HUES6 (cell line): ENCODE measurements at regions not wholly inside any gene's neighbourhood (a gene's known extent, or its start where the extent isn't known, plus 50 kb on each side); places are given as distances from the start of the nearest gene placed in this dataset.
"Not testable (repeated sequence)": the region's sequence is repeated elsewhere in the genome, so short reads cannot be mapped to it uniquely, and the experiment has no call there.

Source experiments
- H3K27ac ChIP-seq: 2 replicates; pipeline ENCODE4 v1.7.0; 2013; ENCODE audit warnings: low read depth, mild to moderate bottlenecking, low read length, inconsistent platforms
- H3K27me3 ChIP-seq: 2 replicates; pipeline ENCODE4 v1.6.1; 2013; ENCODE audit warnings: low read length; ENCODE audit not compliant: control insufficient read depth, insufficient read depth
- H3K36me3 ChIP-seq: 2 replicates; pipeline ENCODE4 v1.6.1; 2013; ENCODE audit warnings: low read length; ENCODE audit not compliant: control insufficient read depth, insufficient read depth
- H3K4me1 ChIP-seq: 2 replicates; pipeline ENCODE4 v1.6.1; 2013; ENCODE audit warnings: low read length; ENCODE audit not compliant: control insufficient read depth, insufficient read depth
- H3K4me3 ChIP-seq: 2 replicates; pipeline ENCODE4 v1.5.1; 2013; ENCODE audit warnings: low read depth, low read length
- H3K9ac ChIP-seq: one replicate; pipeline ENCODE4 v1.6.1; 2013; ENCODE audit warnings: mild to moderate bottlenecking, low read length
- H3K9me3 ChIP-seq: 2 replicates; pipeline ENCODE4 v1.6.1; 2013; ENCODE audit warnings: low read depth, low read length; ENCODE audit not compliant: control insufficient read depth, insufficient read depth

DNA sequence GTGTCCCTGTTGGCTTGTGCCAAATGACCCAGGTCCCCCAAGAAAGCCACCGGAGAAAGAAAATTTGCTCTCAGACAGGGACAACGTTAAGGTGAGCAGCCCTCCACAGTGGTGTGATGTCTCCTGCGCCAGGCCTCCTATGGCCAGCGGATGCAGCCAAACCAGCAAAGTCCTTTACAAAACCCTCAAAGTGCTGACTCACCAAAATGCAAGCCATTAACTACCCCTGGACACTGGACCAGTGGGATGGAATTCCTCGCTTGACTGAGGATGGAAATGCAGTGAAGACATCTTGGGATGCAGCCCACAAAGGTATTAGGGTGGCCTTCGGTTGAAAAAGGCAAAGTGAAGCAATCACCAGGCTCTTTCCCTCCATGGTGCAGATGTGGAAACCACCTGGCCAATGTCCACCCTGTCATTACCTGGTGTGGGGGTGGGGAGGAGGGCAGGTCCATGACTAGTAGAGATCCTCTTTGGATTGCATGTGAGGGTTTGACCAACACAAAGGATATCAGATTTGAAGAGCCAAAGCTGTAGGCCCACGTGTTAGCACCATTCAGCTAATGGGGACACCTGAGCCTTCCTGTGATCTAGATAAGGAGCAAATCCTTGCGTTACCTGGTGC lies 127.4 kb upstream of the SLC6A11 start:
- no peak overlapping the region for H3K9ac ChIP-seq
- H3K9me3 ChIP-seq, result no peaks in the 10 kb centered on the region
- no peaks in the 10 kb centered on the region for H3K4me1 ChIP-seq
- no peaks in the 10 kb centered on the region for H3K36me3 ChIP-seq
- no peak overlapping the region for H3K4me3 ChIP-seq
- no peak overlapping the region for H3K27ac ChIP-seq
- H3K27me3 ChIP-seq, result no peaks in the 10 kb centered on the region; the same call in 1 of the 2 replicates

DNA sequence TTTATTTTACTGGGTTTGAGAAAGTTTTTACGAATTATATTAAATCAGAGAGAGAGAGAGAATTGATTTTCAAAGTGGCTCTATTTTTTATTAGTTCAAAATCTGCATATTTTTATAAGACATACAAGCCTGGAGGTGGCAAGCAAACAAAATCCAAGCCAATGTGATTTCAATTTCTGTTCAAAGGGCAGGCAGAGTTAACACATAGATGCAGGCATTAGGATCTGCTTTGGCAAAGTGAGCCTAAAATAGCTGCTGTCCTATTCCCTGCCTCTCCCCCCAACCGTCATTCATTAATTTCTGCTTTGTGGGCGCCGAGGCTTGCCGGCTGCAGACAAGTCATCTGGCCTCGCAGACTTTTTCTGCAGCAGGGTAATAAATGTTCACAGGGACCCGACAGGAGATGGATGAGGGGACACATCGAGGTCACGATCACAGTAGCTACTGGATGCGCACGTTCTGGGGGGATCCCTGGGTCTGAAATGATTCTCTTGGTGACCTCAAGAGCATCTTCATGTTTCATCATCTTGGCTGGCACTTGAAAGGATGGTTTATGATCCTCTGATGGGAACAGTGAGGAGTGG lies 123.9 kb upstream of the SLC6A11 start:
- H3K27ac ChIP-seq, result no peak overlapping the region
- no peak overlapping the region for H3K9ac ChIP-seq
- H3K4me1 ChIP-seq, result no peaks in the 10 kb centered on the region
- H3K36me3 ChIP-seq, result no peaks in the 10 kb centered on the region
- H3K27me3 ChIP-seq, result no peaks in the 10 kb centered on the region; the same call in 1 of the 2 replicates
- no peaks in the 10 kb centered on the region for H3K9me3 ChIP-seq
- no peak overlapping the region for H3K4me3 ChIP-seq

DNA sequence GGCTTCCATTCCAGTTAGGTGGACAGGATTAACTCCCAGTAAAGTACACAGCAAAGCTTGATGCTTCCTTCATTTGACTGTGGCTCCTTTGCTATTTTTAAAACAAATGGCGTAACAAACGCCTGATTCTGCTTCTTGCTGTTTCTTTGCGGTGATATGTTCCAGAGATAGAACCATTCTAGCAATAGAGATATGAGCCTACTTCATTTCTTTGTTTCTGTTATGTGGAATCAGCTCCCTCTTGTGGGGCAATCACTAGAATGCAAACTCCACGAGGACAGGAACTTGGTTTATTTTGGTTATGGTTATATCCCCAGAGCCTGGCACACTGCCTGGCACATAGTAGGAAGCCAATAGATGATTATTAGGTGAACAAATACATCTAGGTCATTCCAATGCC lies 122.6 kb upstream of the SLC6A11 start:
- Histone ChIP-seq H3K27me3 (no peaks in the 10 kb centered on the region; the same call in 1 of the 2 replicates), H3K36me3 (no peaks in the 10 kb centered on the region), H3K9me3 (no peaks in the 10 kb centered on the region), H3K4me3 (no peak overlapping the region), H3K27ac (no peak overlapping the region), H3K9ac (no peak overlapping the region), H3K4me1 (no peaks in the 10 kb centered on the region)

DNA sequence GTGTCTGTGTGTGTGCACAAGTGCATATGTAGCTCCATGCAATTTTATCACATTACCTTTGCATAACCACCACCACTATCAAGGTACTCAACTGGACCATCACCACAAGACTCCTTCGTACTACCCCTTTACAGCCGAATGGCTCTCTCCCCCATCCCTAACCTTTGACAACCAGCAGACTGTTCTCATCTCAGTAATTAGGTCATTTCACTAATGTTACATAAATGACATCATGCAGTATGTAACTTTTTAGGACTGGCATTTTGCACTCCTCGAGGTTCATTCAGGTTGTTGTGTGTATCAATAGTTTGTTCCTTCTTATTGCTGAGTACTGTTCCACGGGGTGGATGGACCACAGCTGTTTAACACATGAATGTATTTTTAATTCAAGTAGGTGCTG lies 121.8 kb upstream of the SLC6A11 start:
- Histone ChIP-seq H3K9ac (no peak overlapping the region), H3K9me3 (no peaks in the 10 kb centered on the region), H3K4me1 (no peaks in the 10 kb centered on the region), H3K27ac (no peak overlapping the region), H3K4me3 (no peak overlapping the region), H3K36me3 (no peaks in the 10 kb centered on the region), H3K27me3 (no peaks in the 10 kb centered on the region; the same call in 1 of the 2 replicates)

DNA sequence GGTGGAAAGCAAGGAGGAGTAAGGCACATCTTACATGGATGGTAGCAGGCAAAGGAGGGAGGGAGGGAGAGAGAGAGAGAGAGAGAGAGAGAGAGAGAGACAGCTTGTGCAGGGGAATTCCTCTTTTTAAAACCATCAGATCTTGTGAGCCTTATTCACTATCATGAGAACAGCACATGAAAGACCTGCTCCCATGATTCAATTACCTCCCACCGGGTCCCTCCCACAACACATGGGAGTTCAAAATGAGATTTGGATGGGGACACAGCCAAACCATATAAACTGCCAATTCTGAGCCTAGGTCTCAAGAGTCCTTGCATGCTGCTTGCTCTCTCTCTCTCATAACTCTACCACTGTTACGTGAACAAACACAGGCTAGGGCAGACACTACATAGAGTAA lies 120.8 kb upstream of the SLC6A11 start:
- not testable (repeated sequence) for H3K27me3 ChIP-seq, H3K4me1 ChIP-seq, H3K4me3 ChIP-seq, H3K9me3 ChIP-seq, H3K27ac ChIP-seq, H3K9ac ChIP-seq, H3K36me3 ChIP-seq

DNA sequence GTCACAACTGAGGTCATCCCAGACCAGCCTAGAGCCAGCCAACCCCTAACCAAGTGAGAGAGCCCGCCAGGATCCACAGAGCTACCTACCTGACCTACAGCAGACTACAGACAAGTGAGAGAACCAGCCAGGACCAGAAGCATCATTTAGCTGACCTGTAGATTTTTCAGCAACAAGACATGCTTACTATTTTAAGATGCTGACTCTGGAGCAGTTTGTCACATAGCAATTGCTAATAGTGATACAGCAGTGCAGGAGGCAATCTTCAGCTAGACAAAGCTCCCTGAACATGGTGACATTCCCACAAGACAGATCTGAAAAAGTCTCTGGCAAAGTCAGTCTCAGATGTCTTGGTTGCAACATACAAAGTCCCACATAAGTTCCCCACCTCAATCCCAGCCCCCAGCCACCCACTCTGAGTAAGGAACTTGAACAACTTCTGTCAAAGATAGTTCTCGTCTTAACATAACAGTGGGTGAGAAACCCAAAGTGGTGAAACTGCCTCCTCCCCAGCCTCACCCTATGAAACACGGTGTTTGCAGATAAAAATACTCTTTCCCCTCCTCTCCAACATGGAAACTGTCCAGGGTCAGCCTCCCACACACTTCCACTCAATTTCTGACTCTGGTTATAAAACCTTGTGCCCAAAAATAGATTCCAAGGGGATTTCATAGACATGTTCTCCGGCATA lies 120.3 kb upstream of the SLC6A11 start:
- H3K36me3 ChIP-seq, result no peaks in the 10 kb centered on the region
- no peak overlapping the region for H3K27ac ChIP-seq
- no peak overlapping the region for H3K4me3 ChIP-seq
- no peaks in the 10 kb centered on the region for H3K4me1 ChIP-seq
- no peak overlapping the region for H3K9ac ChIP-seq
- no peaks in the 10 kb centered on the region for H3K9me3 ChIP-seq
- H3K27me3 ChIP-seq, result no peaks in the 10 kb centered on the region; the same call in 1 of the 2 replicates

DNA sequence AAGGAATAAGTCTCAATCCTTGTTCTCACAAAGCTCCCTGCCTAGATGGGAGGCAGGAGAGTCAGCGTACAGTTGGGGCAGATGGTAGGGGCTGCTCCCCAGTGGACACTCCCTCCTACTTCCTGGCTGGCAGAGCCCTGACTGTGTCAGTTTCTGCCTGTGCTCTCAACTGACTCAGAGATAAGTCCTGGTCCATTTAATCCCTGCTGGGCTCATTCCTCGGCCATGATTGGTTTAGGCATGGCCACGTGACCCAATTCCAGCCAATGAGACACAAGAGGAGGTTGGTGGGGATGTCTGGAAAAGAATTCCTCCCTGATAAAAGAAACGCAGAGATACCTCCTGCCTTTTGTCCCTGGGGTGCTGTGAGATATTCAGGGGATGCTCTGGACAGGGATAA lies 118.1 kb upstream of the SLC6A11 start:
- no peak overlapping the region for H3K9ac ChIP-seq
- no peaks in the 10 kb centered on the region for H3K36me3 ChIP-seq
- no peaks in the 10 kb centered on the region for H3K9me3 ChIP-seq
- H3K27ac ChIP-seq, result no peak overlapping the region
- peaks cover 15% of the 10 kb centered on the region for H3K27me3 ChIP-seq
- no peak overlapping the region for H3K4me3 ChIP-seq
- no peaks in the 10 kb centered on the region for H3K4me1 ChIP-seq

DNA sequence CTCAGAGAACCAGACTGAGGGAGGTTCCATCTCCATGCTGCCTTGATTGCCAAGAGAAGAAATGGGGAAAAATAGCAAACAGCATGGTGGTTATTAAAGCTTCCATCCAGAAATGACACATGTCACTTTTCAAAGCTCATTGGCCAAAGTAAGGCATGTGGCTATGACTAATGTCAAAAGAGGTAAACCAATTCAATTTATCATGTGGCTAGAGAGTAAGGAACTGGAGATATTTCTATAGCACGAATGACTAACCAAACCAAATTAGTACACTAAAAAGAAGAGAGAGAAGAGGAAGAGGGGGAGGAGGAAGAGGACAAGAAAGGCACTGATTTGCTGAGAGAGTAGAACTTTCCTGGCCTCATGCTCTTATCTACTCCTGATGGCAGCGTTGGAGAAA lies 115.2 kb upstream of the SLC6A11 start:
- peaks cover 25% of the 10 kb centered on the region for H3K27me3 ChIP-seq
- H3K9me3 ChIP-seq, result no peaks in the 10 kb centered on the region
- no peaks in the 10 kb centered on the region for H3K36me3 ChIP-seq
- no peaks in the 10 kb centered on the region for H3K4me1 ChIP-seq
- no peak overlapping the region for H3K9ac ChIP-seq
- no peak overlapping the region for H3K4me3 ChIP-seq
- no peak overlapping the region for H3K27ac ChIP-seq

DNA sequence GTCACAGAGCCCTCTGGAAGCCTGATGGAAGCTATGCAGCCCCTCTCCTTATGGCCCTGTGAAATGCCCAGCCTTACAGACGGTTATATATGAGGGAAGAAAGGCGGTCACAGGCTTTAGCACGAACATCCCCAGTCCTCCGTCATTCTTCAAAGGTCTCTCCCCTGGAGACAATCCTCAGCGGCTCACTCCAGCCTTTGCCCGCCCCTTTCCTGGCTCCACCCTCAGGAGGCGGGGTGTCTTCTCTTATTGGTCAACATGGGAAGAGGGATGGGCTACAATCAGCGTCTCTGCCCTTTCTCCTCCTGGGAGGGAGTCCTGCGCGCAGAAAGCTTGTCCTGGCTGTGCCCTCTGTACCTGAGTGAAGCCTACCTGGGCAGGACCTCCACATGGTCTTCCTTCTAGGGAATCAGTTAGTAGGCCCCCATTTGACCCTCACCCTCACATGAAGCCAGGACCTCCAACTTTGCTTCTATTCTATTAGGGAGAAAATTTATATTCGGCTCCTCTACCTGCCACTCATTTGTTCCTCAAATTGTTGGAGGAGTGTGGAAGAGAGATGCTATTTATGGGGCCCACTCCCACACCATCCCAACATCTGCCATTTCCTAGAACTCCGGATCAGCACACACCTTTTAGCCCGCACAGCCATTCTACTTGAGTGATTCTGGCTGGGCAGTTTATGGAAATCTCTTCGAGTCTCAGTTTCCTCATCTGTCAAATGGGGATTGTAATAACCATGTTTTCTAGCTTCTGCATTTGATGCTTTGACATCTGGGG lies 112.9 kb upstream of the SLC6A11 start:
- Histone ChIP-seq H3K9me3 (no peaks in the 10 kb centered on the region), H3K9ac (no peak overlapping the region), H3K27me3 (peaks cover 46% of the 10 kb centered on the region), H3K4me3 (peak overlapping the region; percentile 43), H3K4me1 (peaks cover 5% of the 10 kb centered on the region), H3K27ac (no peak overlapping the region), H3K36me3 (no peaks in the 10 kb centered on the region)

DNA sequence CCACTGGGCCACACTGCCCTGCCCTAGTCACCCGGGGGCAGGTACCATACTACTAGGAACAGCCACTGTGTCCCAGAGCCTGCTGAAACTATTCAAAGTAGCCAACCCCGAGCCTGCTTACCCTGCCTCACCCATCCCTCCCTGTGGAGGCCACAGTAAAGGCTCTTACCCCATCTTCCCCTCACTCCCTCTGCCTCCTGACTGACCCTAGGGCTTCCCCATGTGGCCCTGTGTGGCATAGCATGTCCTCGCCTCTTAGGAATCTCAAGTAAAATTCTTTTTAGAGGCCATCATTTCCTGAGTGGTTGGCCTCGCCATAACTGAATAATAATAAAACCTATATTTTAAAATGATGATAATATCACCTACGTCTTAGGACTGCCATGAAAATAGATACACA lies 112.2 kb upstream of the SLC6A11 start:
- Histone ChIP-seq H3K36me3 (no peaks in the 10 kb centered on the region), H3K27ac (no peak overlapping the region), H3K27me3 (peaks cover 54% of the 10 kb centered on the region), H3K9me3 (no peaks in the 10 kb centered on the region), H3K4me1 (peaks cover 8% of the 10 kb centered on the region), H3K4me3 (no peak overlapping the region), H3K9ac (no peak overlapping the region)
